ENCODE measurements at regions not wholly inside any gene's neighbourhood (a gene's known extent, or its start where the extent isn't known, plus 50 kb on each side); places are given as distances from the start of the nearest gene placed in this dataset.

DNA sequence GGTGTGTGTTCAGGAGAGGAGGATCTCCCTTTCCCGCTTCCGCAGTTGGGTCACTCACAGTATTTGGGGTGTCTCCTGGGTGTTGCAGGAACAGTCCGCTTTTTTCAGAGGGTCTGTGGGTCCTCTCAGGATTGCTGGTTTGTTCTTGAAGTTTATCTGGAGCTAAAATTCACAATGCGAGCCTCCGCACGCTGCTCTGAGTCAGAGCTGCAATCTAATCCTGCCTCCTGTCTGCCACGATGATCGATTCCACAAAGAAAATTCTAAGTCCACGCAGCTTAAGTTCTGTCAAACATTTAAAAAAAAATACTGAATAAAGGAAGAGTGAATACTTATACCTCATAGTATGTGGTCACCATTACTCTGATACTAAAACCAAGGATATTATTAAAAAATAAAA lies 76.5 kb downstream of the RAD51AP2 start:
- Histone ChIP-seq H2AFZ (ENCODE audit: low read depth, low read length, poor library complexity, severe bottlenecking) (no peak overlapping the region), H3K27me3 (ENCODE audit: insufficient read depth, low read length) (no peaks in the 10 kb centered on the region), H3K9me3 (ENCODE audit: control insufficient read depth in 1 of 2, insufficient read depth in 1 of 2, low read depth in 1 of 2, low read length in 2 of 2) (no peaks in the 10 kb centered on the region), H4K20me1 (ENCODE audit: insufficient read depth) (no peaks in the 10 kb centered on the region), H3K9ac (ENCODE audit: low read length) (no peak overlapping the region), H3K4me3 (replicated peaks in 1 of 2; ENCODE audit: low read depth in 1 of 2, low read length in 2 of 2) (no peak overlapping the region; a peak in 1 of 4 replicates), H3K27ac (ENCODE audit: low read depth, low read length) (no peak overlapping the region), H3K4me2 (ENCODE audit: low read length) (peak overlapping the region; percentile 42), H3K4me1 (ENCODE audit: control insufficient read depth in 1 of 2, insufficient read depth in 2 of 2, low read length in 2 of 2) (peaks cover 0 to 9% of the 10 kb centered on the region in 2 experiments; a peak in 1 of 4 replicates), H3K36me3 (ENCODE audit: control insufficient read depth in 1 of 2, insufficient read depth in 2 of 2, low read length in 2 of 2) (no peaks in the 10 kb centered on the region), H3K79me2 (ENCODE audit: insufficient read depth, low read length) (no peaks in the 10 kb centered on the region), H3K9me2 (ENCODE audit: insufficient read depth) (no peaks in the 10 kb centered on the region)
- ChIA-PET POLR2A (no interaction called here), CTCF (interaction anchor here (1.0 kb wide), 1 partner anchor 229 kb away, joined by 4 read pairs; no protein-coding TSS in a partner anchor), RAD21 (ENCODE audit: low non-redundant PET in 1 of 2, low total read pairs in 2 of 2, uncharacterized antibody in 2 of 2, unreplicated experiment in 2 of 2) (no interaction called here)
- no peak for DNase-seq (ENCODE audit: low read depth, low spot score)
- ATAC-seq = no peak
- no TSS peak for BruUV-seq (replicated peaks)
- intact Hi-C loops (cut with micrococcal nuclease) = no loop called here
- TF ChIP-seq, protein P1, sequence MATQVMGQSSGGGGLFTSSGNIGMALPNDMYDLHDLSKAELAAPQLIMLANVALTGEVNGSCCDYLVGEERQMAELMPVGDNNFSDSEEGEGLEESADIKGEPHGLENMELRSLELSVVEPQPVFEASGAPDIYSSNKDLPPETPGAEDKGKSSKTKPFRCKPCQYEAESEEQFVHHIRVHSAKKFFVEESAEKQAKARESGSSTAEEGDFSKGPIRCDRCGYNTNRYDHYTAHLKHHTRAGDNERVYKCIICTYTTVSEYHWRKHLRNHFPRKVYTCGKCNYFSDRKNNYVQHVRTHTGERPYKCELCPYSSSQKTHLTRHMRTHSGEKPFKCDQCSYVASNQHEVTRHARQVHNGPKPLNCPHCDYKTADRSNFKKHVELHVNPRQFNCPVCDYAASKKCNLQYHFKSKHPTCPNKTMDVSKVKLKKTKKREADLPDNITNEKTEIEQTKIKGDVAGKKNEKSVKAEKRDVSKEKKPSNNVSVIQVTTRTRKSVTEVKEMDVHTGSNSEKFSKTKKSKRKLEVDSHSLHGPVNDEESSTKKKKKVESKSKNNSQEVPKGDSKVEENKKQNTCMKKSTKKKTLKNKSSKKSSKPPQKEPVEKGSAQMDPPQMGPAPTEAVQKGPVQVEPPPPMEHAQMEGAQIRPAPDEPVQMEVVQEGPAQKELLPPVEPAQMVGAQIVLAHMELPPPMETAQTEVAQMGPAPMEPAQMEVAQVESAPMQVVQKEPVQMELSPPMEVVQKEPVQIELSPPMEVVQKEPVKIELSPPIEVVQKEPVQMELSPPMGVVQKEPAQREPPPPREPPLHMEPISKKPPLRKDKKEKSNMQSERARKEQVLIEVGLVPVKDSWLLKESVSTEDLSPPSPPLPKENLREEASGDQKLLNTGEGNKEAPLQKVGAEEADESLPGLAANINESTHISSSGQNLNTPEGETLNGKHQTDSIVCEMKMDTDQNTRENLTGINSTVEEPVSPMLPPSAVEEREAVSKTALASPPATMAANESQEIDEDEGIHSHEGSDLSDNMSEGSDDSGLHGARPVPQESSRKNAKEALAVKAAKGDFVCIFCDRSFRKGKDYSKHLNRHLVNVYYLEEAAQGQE (IDR thresholded peaks at IDR 0.05; ENCODE audit: low read depth) = no peak
- no peak for TF ChIP-seq ZNF274 (IDR thresholded peaks at IDR 0.05; ENCODE audit: low read depth, low read length)
- no peak for TF ChIP-seq POLR2AphosphoS5 (IDR thresholded peaks at IDR 0.05; ENCODE audit: low read depth, low read length)
- TF ChIP-seq CTCF (IDR thresholded peaks at IDR 0.05 in 2 of 3, conservative IDR thresholded peaks at IDR 0.05 in 1 of 3; ENCODE audit: borderline replicate concordance in 1 of 3, insufficient read depth in 1 of 3, low read depth in 2 of 3, low read length in 2 of 3) = no peak
- TF ChIP-seq, protein P2, sequence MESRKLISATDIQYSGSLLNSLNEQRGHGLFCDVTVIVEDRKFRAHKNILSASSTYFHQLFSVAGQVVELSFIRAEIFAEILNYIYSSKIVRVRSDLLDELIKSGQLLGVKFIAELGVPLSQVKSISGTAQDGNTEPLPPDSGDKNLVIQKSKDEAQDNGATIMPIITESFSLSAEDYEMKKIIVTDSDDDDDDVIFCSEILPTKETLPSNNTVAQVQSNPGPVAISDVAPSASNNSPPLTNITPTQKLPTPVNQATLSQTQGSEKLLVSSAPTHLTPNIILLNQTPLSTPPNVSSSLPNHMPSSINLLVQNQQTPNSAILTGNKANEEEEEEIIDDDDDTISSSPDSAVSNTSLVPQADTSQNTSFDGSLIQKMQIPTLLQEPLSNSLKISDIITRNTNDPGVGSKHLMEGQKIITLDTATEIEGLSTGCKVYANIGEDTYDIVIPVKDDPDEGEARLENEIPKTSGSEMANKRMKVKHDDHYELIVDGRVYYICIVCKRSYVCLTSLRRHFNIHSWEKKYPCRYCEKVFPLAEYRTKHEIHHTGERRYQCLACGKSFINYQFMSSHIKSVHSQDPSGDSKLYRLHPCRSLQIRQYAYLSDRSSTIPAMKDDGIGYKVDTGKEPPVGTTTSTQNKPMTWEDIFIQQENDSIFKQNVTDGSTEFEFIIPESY (IDR thresholded peaks at IDR 0.05; ENCODE audit: extremely low read depth, insufficient replicate concordance, low read length) = no peak
- no peak for TF ChIP-seq SRF (IDR thresholded peaks at IDR 0.05; ENCODE audit: low read depth)
- no peak for TF ChIP-seq RAD21 (IDR thresholded peaks at IDR 0.05; ENCODE audit: low read depth)
- no peak for TF ChIP-seq SP1 (IDR thresholded peaks at IDR 0.05; ENCODE audit: low read depth)
- no peak for TF ChIP-seq ZFX (IDR thresholded peaks at IDR 0.05)
- TF ChIP-seq POLR2A (IDR thresholded peaks at IDR 0.05; ENCODE audit: borderline replicate concordance, extremely low read depth, insufficient read depth, insufficient read length) = no peak
- no peak for TF ChIP-seq MAX (IDR thresholded peaks at IDR 0.05)
- TF ChIP-seq, protein P3, sequence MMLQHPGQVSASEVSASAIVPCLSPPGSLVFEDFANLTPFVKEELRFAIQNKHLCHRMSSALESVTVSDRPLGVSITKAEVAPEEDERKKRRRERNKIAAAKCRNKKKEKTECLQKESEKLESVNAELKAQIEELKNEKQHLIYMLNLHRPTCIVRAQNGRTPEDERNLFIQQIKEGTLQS (IDR thresholded peaks at IDR 0.05) = no peak
- no peak for TF ChIP-seq EZH2 (IDR thresholded peaks at IDR 0.05)

Measured in HCT116 (cell line).